HG02943 (cell line): ENCODE measurements at regions not wholly inside any gene's neighbourhood (a gene's known extent, or its start where the extent isn't known, plus 50 kb on each side); places are given as distances from the start of the nearest gene placed in this dataset.

ENCODE experiments used
- ATAC-seq: cut with Tn5 transposase; IDR thresholded peaks from one replicate; pipeline ENCODE4 v1.9.1; 2021; ENCODE audit warnings: mild to moderate bottlenecking, low read depth, moderate library complexity; ENCODE audit not compliant: unreplicated experiment

DNA sequence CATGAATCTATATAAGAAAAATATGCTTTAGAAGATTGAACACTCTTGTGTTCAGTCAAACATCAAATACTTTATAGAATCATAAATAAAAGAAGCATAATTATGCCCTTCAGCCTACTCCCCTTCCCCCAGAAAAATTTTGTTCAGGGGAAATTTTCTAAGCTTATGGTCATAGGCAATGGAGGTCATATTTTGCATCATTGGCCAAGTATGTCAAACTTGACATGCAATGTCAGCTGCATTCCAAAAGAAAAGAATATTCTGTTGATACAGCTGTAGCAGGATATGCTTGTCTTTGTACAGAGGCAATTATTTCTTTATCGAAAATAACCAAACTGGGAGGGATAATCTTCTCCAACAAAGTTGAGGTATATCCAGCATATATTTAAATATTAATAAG, 328.2 kb downstream of the ZIC1 start:
- no peak for ATAC-seq

GRCh38 chr3:147740928-147741327, 331.8 kb downstream of the ZIC1 start:
- ATAC-seq: no peak

GRCh38 chr3:147744967-147745366, 335.8 kb downstream of the ZIC1 start:
- no peak for ATAC-seq

DNA sequence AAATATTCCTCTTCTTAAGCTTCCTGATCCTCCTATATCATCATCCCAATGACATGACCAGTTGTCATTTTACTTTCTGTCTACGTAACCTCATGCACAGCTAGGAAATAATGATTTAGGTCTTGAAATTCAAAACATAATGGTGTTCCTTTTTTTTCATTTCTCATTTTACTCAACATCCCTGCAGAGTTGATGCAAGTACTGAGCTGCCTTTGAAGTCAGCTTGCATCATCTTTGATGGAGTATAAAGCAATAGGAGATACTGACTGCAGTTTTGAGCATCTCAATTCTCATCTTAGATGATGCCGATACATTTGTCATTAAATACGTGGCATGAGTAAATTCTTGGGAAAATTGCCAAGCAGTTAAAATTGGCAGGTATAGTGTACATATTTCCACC, 346.1 kb downstream of the ZIC1 start:
- no peak for ATAC-seq

DNA sequence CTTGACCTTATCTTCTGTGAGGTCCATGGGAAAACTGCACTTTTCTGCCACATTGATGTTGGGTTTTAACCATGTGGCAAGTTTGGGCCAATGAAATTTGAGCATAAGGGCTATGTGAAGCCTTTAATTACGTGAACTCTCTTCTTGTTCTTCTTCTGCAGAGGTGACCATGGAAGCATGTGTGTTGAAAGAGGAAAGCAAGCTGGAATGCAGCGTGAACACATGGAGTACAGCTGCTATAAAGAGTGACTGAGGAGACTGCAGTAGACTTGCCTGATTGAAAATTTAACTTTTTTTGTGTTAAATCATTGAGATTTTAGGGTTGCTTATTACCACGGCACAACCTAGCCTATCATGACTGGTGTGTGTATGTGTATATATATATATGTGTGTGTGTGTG, 347.3 kb downstream of the ZIC1 start:
- ATAC-seq: no peak

GRCh38 chr3:147757866-147758265, 348.7 kb downstream of the ZIC1 start:
- no peak for ATAC-seq

GRCh38 chr3:147758771-147759170, 349.6 kb downstream of the ZIC1 start:
- ATAC-seq: no peak

DNA sequence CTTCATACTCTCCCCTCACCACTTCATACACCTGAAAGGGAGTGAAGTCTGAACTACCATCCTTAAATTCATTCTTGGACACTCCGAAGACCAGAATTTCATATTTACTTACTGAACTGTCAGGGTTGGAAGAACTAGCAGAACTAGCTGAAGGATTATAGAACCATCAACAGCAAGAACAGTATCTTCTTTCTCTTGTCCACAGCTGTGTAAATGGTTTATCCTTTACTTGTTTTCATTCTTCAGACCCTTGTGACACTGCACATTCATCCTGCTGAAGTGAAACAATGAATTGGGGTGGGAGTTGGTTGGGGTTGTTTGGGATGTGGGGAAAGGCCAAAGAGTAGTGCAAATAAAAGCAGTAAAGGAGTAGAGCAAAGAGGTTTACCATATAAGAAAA, 350.9 kb downstream of the ZIC1 start:
- ATAC-seq: no peak

GRCh38 chr3:147760941-147761340, 351.8 kb downstream of the ZIC1 start:
- ATAC-seq: no peak

DNA sequence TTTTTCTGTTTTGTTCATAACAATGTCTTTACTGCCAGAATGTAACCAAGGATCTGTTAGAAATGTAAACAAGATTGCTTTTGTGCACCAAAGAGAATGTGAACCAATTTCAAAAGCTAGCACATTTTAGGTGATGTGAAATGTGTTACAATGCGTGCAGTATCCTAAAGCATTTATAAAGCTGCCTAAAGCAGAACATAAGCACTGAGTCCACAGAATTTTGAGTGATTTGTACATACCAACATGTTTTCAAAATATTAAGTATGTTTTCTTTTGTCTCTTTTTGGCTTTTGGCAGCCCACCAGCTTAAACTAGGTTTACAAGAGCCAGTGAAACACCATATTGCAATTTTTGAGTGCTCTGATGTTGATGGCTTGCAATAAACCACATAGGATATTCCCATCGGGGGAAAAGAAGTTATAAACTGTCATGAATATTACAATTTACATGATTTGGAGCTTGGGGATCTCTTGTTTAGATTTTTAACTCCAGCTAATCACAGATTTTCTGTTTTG, 364.0 kb downstream of the ZIC1 start:
- ATAC-seq: no peak

DNA sequence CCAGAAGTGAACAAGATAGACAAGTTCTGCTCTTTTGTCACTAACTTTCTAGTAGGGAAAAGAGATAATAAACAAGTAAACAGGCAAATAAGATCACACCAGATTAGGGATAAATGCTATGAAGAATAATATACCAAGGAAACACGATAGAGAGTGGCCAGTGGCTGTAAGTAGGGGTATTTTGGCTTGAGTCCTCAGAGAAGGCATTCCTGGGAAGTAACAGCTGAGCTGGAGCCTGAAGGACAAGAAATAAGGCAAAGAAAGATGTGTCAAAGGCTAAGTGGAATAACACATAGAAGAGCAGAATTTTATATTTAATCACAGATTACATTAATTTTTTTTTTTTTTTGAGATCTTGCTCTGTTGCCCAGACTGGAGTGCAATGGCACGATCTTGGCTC, 366.2 kb downstream of the ZIC1 start:
- ATAC-seq: no peak

- no peak for ATAC-seq
Observed at GRCh38 chr3:147775816-147776530, 366.8 kb downstream of the ZIC1 start.

- ATAC-seq: no peak
Observed at GRCh38 chr3:147793841-147794240, 384.7 kb downstream of the ZIC1 start.

GRCh38 chr3:147794596-147794995, 385.4 kb downstream of the ZIC1 start:
- no peak for ATAC-seq

- ATAC-seq: no peak
Observed at GRCh38 chr3:147795418-147795817, 386.3 kb downstream of the ZIC1 start.

- ATAC-seq: no peak
Observed at GRCh38 chr3:147797095-147797494, 387.9 kb downstream of the ZIC1 start.

- ATAC-seq: no peak
Observed at GRCh38 chr3:147799601-147800000, 390.4 kb downstream of the ZIC1 start.

DNA sequence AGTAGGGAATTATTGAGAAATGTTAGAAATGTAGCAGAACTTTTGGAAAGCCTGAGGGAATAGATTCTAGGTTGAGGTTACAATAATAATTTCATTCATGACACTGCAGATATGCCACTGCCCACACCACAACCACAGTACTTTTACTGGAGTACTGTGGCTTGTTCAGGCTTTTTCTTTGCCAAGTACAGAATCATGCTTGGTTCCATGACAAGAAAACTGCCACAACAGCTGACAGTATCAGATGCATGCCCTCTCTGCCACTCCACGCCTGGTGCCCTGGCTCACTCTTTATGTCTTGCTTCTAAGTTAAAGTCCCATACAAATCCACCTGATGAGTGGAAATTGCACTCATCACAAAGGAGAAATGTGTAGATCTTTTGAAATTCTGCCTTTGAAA, 398.6 kb downstream of the ZIC1 start:
- no peak for ATAC-seq

DNA sequence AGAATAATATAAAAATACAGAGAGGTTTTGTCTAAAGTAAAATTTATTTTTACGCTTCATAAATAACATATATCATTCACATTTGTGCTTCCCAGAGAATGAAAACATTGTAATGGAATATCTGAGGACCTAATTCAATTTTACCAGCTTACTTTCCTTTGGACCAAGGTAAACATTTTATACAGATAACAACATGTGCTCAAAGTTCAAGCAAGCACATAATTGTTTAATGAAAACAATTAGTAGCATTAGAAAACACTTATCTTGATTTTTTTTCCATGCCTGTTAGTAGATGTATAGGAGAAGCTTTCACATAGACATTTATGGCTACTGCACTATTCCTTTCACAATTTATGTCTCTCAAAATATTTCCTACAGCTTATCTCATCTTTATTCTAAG, 400.0 kb downstream of the ZIC1 start:
- ATAC-seq: no peak

DNA sequence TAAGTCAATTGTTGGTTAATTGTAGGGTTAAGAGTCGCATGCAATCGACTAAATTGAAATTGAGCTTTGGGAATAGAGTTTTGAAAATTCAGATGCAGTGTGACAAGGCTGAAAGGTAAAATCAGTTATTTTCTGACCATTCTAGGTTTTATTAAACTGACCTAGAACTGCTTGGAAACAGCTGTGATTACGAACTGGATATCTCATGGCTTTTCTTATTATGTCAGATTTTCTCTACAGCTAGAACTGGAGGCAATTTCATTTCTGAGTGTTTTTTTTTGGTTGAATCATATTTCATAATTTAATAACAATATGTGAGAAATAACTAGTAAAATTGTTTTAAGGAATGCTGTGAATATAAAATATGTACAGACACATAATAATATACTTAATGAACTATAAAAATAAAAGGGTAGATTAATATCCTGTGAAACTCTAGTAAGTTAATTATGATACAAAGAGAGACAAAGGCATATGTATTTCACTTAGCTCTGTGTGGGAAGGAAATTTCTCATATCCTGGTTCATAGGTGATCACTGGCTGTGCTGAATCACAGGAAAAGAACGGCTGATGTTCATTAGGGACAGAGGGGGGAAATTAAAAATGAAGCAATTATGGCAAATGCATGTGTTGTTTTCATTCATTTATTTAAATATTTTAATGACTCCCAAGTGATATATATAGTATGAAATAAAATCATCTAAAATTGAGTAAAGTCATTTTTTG, 403.2 kb downstream of the ZIC1 start:
- no peak for ATAC-seq

DNA sequence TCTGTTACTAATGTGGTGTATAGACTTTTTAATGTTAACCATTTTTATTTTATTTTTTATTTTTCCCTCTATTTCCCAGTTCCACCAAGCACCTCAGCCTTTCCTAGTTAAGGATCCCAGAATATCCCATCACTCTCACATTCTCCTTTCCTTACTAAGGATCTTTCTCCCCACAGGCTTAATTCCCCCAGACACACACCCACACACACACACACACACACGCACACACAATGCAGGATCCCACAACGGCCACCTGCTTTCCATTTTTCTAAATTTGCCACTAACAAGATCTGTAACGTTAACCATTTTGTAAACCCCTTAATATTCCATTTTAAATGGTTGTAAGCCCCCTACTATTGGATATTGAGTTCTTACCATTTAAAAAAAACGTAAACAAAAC, 404.1 kb downstream of the ZIC1 start:
- ATAC-seq: no peak

GRCh38 chr3:147816752-147817151, 407.6 kb downstream of the ZIC1 start:
- no peak for ATAC-seq
